SK-N-MC (cell line): ENCODE measurements at regions not wholly inside any gene's neighbourhood (a gene's known extent, or its start where the extent isn't known, plus 50 kb on each side); places are given as distances from the start of the nearest gene placed in this dataset.

ENCODE experiments used
- EZH2 ChIP-seq: fragments of 200-600 bp; sonication (generic); IDR thresholded peaks from one replicate; pipeline ENCODE4 v1.6.1; 2017; ENCODE audit warnings: antibody characterized with exemption
- FOXP2 ChIP-seq: optimal IDR thresholded peaks from 2 replicates; pipeline ENCODE3; 2011; ENCODE audit warnings: mild to moderate bottlenecking, moderate library complexity; ENCODE audit not compliant: insufficient read depth; ENCODE audit errors: extremely low read length, control extremely low read depth
- POLR2AphosphoS5 ChIP-seq: IDR thresholded peaks from 2 replicates; pipeline ENCODE4 v1.6.1; 2012; ENCODE audit warnings: mild to moderate bottlenecking, low read depth, low read length, borderline replicate concordance

DNA sequence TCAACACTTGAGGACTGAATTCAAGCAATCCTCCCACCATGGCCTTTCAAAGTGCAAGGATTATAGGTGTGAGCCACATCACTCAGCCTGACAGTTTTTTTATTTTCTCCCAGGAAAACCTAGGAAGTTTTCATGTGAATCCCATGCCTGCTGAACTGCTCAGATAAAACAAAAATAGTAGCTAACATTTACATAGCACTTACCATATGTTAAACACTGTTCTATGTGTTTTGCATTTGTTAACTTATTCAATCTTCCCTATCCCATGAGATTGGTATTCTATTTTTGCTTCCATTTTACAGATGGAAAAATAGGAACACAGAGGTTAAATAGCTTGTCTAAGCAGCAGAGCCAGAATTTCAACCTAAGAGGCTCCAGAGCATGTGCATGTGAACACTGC, 157.4 kb upstream of the KCTD1 start:
- TF ChIP-seq EZH2 (no peak), POLR2AphosphoS5 (no peak), FOXP2 (no peak)
